ENCODE measurements at regions not wholly inside any gene's neighbourhood (a gene's known extent, or its start where the extent isn't known, plus 50 kb on each side); places are given as distances from the start of the nearest gene placed in this dataset.

DNA sequence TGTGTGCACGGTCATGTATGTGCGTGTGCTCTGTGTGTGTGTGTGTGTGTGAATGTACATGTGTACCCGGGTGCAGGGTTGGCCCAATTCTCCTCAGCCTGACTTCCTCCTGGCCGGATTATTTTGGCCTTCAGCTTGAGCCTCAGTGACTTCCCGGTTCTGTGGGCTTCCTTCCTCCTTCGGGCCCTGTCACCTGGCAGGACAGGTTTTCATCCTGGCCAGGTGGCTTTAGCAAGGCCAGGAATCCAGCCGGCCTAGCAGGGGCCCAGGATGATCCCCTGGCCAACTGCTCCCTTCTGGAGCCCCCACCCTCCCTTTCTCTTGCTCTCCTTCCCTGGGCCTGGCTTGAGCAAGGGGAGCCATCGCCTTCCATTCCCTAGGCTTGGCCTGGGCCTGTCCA, 140.5 kb downstream of the INHBB start:
- Histone ChIP-seq H3K4me2 (ENCODE audit: control insufficient read depth, insufficient read depth) (no peak overlapping the region), H4K20me1 (ENCODE audit: control insufficient read depth, insufficient read depth) (no peaks in the 10 kb centered on the region), H3K4me3 (no peak overlapping the region), H3K27me3 (replicated peaks in 1 of 2; ENCODE audit: control insufficient read depth in 2 of 2, insufficient read depth in 2 of 2, low read length in 1 of 2) (peaks cover 0 to 2% of the 10 kb centered on the region in 2 experiments; a peak in 3 of 4 replicates), H3K4me1 (ENCODE audit: control insufficient read depth, insufficient read depth, low read length) (no peaks in the 10 kb centered on the region), H3K9me3 (replicated peaks; ENCODE audit: control insufficient read depth, insufficient read depth, low read length) (no peaks in the 10 kb centered on the region), H3K27ac (ENCODE audit: control insufficient read depth, insufficient read depth) (no peak overlapping the region), H3K36me3 (ENCODE audit: control insufficient read depth in 2 of 2, insufficient read depth in 2 of 2, low read length in 1 of 2) (no peaks in the 10 kb centered on the region), H2AFZ (ENCODE audit: control insufficient read depth, low read depth, low read length) (no peak overlapping the region), H3K9ac (ENCODE audit: control insufficient read depth, insufficient read depth, low read length) (no peak overlapping the region), H3K79me2 (ENCODE audit: control insufficient read depth, insufficient read depth, low read length) (no peaks in the 10 kb centered on the region)
- ChIA-PET RAD21 (ENCODE audit: unreplicated experiment) (no interaction called here), POLR2A (no interaction called here), CTCF (no interaction called here), SMC1A (ENCODE audit: uncharacterized antibody, unreplicated experiment) (no interaction called here)
- DNase-seq (ENCODE audit: low read depth, low spot score) (no peak), FAIRE-seq (no peak), ATAC-seq (no peak)
- WGBS (ENCODE audit: insufficient coverage, insufficient replicate concordance, low lambda C conversion rate, missing lambda C conversion rate): 8% methylated on average over 8 of the region's 8 CpGs
- in situ Hi-C loops (cut with MboI) (no loop called here), intact Hi-C loops (cut with micrococcal nuclease; ENCODE audit: unreplicated experiment) (no loop called here)
- no TSS peak for BruUV-seq (replicated peaks)
- TF ChIP-seq, protein P1, sequence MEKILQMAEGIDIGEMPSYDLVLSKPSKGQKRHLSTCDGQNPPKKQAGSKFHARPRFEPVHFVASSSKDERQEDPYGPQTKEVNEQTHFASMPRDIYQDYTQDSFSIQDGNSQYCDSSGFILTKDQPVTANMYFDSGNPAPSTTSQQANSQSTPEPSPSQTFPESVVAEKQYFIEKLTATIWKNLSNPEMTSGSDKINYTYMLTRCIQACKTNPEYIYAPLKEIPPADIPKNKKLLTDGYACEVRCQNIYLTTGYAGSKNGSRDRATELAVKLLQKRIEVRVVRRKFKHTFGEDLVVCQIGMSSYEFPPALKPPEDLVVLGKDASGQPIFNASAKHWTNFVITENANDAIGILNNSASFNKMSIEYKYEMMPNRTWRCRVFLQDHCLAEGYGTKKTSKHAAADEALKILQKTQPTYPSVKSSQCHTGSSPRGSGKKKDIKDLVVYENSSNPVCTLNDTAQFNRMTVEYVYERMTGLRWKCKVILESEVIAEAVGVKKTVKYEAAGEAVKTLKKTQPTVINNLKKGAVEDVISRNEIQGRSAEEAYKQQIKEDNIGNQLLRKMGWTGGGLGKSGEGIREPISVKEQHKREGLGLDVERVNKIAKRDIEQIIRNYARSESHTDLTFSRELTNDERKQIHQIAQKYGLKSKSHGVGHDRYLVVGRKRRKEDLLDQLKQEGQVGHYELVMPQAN (conservative IDR thresholded peaks at IDR 0.05): no peak
- TF ChIP-seq CBFB (IDR thresholded peaks at IDR 0.05; ENCODE audit: low read depth): no peak
- TF ChIP-seq, protein P2, sequence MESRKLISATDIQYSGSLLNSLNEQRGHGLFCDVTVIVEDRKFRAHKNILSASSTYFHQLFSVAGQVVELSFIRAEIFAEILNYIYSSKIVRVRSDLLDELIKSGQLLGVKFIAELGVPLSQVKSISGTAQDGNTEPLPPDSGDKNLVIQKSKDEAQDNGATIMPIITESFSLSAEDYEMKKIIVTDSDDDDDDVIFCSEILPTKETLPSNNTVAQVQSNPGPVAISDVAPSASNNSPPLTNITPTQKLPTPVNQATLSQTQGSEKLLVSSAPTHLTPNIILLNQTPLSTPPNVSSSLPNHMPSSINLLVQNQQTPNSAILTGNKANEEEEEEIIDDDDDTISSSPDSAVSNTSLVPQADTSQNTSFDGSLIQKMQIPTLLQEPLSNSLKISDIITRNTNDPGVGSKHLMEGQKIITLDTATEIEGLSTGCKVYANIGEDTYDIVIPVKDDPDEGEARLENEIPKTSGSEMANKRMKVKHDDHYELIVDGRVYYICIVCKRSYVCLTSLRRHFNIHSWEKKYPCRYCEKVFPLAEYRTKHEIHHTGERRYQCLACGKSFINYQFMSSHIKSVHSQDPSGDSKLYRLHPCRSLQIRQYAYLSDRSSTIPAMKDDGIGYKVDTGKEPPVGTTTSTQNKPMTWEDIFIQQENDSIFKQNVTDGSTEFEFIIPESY (IDR thresholded peaks at IDR 0.05): no peak
- TF ChIP-seq, protein P3, sequence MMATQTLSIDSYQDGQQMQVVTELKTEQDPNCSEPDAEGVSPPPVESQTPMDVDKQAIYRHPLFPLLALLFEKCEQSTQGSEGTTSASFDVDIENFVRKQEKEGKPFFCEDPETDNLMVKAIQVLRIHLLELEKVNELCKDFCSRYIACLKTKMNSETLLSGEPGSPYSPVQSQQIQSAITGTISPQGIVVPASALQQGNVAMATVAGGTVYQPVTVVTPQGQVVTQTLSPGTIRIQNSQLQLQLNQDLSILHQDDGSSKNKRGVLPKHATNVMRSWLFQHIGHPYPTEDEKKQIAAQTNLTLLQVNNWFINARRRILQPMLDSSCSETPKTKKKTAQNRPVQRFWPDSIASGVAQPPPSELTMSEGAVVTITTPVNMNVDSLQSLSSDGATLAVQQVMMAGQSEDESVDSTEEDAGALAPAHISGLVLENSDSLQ (IDR thresholded peaks at IDR 0.05): no peak
- TF ChIP-seq TAF1 (IDR thresholded peaks at IDR 0.05; ENCODE audit: borderline replicate concordance, low read depth, low read length): no peak
- TF ChIP-seq SIX5 (IDR thresholded peaks at IDR 0.05; ENCODE audit: low read depth, low read length, severe bottlenecking): no peak
- TF ChIP-seq, protein P4, sequence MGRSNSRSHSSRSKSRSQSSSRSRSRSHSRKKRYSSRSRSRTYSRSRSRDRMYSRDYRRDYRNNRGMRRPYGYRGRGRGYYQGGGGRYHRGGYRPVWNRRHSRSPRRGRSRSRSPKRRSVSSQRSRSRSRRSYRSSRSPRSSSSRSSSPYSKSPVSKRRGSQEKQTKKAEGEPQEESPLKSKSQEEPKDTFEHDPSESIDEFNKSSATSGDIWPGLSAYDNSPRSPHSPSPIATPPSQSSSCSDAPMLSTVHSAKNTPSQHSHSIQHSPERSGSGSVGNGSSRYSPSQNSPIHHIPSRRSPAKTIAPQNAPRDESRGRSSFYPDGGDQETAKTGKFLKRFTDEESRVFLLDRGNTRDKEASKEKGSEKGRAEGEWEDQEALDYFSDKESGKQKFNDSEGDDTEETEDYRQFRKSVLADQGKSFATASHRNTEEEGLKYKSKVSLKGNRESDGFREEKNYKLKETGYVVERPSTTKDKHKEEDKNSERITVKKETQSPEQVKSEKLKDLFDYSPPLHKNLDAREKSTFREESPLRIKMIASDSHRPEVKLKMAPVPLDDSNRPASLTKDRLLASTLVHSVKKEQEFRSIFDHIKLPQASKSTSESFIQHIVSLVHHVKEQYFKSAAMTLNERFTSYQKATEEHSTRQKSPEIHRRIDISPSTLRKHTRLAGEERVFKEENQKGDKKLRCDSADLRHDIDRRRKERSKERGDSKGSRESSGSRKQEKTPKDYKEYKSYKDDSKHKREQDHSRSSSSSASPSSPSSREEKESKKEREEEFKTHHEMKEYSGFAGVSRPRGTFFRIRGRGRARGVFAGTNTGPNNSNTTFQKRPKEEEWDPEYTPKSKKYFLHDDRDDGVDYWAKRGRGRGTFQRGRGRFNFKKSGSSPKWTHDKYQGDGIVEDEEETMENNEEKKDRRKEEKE (IDR thresholded peaks at IDR 0.05): no peak
- TF ChIP-seq, protein P5, sequence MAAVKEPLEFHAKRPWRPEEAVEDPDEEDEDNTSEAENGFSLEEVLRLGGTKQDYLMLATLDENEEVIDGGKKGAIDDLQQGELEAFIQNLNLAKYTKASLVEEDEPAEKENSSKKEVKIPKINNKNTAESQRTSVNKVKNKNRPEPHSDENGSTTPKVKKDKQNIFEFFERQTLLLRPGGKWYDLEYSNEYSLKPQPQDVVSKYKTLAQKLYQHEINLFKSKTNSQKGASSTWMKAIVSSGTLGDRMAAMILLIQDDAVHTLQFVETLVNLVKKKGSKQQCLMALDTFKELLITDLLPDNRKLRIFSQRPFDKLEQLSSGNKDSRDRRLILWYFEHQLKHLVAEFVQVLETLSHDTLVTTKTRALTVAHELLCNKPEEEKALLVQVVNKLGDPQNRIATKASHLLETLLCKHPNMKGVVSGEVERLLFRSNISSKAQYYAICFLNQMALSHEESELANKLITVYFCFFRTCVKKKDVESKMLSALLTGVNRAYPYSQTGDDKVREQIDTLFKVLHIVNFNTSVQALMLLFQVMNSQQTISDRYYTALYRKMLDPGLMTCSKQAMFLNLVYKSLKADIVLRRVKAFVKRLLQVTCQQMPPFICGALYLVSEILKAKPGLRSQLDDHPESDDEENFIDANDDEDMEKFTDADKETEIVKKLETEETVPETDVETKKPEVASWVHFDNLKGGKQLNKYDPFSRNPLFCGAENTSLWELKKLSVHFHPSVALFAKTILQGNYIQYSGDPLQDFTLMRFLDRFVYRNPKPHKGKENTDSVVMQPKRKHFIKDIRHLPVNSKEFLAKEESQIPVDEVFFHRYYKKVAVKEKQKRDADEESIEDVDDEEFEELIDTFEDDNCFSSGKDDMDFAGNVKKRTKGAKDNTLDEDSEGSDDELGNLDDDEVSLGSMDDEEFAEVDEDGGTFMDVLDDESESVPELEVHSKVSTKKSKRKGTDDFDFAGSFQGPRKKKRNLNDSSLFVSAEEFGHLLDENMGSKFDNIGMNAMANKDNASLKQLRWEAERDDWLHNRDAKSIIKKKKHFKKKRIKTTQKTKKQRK (IDR thresholded peaks at IDR 0.05; ENCODE audit: low read depth, low read length): no peak

All from GM12878 (cell line).